ENCODE measurements at regions not wholly inside any gene's neighbourhood (a gene's known extent, or its start where the extent isn't known, plus 50 kb on each side); places are given as distances from the start of the nearest gene placed in this dataset.

DNA sequence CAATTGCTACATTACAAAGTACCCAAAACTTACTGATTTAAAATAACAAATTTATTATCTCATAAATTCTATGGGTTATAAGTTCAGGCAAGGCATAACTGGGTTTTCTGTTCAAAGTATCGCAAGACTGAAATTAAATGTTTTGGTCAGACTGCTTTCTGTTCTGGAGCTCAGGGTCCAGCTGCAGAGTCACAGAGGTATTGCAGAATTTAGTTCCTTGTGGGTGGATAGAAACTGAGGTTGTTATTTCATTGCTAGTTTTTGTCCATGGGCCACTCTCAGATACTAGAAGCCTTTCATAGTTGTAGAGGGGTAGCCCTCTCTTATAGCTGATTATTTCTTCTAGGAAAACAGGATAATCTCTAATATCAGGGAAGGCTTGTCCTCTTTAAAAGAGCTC, 467.9 kb downstream of the TRHDE start:
- H3K4me1 ChIP-seq (ENCODE audit: control insufficient read depth in 2 of 3, insufficient read depth in 2 of 3, low read depth in 1 of 3, low read length in 3 of 3) = no peaks in the 10 kb centered on the region
- intact Hi-C loops (cut with DNase I) = no loop called here
- no peak overlapping the region for H3K9ac ChIP-seq (ENCODE audit: low read length in 3 of 3)
- H3K27ac ChIP-seq (ENCODE audit: low read depth in 2 of 2, low read length in 2 of 2) = no peak overlapping the region
- FAIRE-seq (no peak), DNase-seq (no peak)
- no peaks in the 10 kb centered on the region for H3K27me3 ChIP-seq (ENCODE audit: control insufficient read depth, insufficient read depth, low read length)
- H3K36me3 ChIP-seq (ENCODE audit: control insufficient read depth in 2 of 3, insufficient read depth in 3 of 3, low read length in 3 of 3) = no peaks in the 10 kb centered on the region
- TF ChIP-seq CTCF (IDR thresholded peaks at IDR 0.05; ENCODE audit: borderline replicate concordance, extremely low read depth, insufficient read depth) = no peak
- no peak overlapping the region for H3K4me3 ChIP-seq (ENCODE audit: low read length in 3 of 3)
- H3K9me3 ChIP-seq (ENCODE audit: control insufficient read depth in 2 of 3, insufficient read depth in 1 of 3, low read length in 3 of 3) = peaks cover 0 to 3% (median 0%) of the 10 kb centered on the region in 3 donors

DNA sequence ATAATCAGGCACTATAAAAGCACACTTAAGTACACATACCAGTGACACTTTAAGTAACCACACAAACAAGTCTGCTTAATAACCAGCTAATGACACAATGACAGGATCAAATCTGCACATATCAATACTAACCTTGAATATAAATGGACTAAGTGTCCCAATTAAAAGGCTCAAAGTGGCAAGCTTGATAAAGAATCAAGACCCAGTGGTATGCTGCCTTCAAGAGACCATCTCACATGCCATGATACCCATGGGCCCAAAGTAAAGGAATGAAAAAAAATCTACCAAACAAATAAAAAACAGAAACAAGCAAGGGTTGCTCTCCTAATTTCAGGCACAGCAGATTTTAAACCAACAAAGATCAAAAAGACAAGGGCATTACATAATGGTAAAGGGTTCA, 470.4 kb downstream of the TRHDE start:
- Histone ChIP-seq H3K9ac (ENCODE audit: low read length in 3 of 3) (no peak overlapping the region), H3K27me3 (ENCODE audit: control insufficient read depth, insufficient read depth, low read length) (no peaks in the 10 kb centered on the region), H3K4me3 (ENCODE audit: low read length in 3 of 3) (no peak overlapping the region), H3K9me3 (ENCODE audit: control insufficient read depth in 2 of 3, insufficient read depth in 1 of 3, low read length in 3 of 3) (peaks cover 0 to 3% (median 0%) of the 10 kb centered on the region in 3 donors), H3K27ac (ENCODE audit: low read depth in 2 of 2, low read length in 2 of 2) (no peak overlapping the region), H3K36me3 (ENCODE audit: control insufficient read depth in 2 of 3, insufficient read depth in 3 of 3, low read length in 3 of 3) (no peaks in the 10 kb centered on the region), H3K4me1 (ENCODE audit: control insufficient read depth in 2 of 3, insufficient read depth in 2 of 3, low read depth in 1 of 3, low read length in 3 of 3) (no peaks in the 10 kb centered on the region)
- TF ChIP-seq CTCF (IDR thresholded peaks at IDR 0.05; ENCODE audit: borderline replicate concordance, extremely low read depth, insufficient read depth) = no peak
- FAIRE-seq (no peak), DNase-seq (no peak)
- intact Hi-C loops (cut with DNase I) = no loop called here

DNA sequence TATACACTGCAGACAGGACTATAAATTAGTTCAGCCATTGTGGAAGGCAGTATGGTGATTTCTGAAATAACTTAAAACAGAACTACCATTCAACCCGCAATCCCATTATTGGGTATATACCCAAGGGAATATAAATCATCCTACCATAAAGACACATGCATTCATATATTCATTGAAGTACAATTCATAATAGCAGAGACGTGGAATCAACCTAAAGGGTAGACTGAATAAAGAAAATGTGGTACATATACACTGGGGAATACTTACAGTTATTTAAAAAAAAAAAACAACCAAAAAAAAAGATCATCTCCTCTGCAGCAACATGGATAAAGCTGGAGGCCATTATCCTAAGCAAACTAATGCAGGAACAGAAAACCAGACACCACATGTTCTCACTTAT, 473.9 kb downstream of the TRHDE start:
- no peaks in the 10 kb centered on the region for H3K4me1 ChIP-seq (ENCODE audit: control insufficient read depth in 2 of 3, insufficient read depth in 2 of 3, low read depth in 1 of 3, low read length in 3 of 3)
- H3K27ac ChIP-seq (ENCODE audit: low read depth in 2 of 2, low read length in 2 of 2) = no peak overlapping the region
- intact Hi-C loops (cut with DNase I) = no loop called here
- H3K4me3 ChIP-seq (ENCODE audit: low read length in 3 of 3) = no peak overlapping the region
- peaks cover 0 to 3% (median 0%) of the 10 kb centered on the region in 3 donors for H3K9me3 ChIP-seq (ENCODE audit: control insufficient read depth in 2 of 3, insufficient read depth in 1 of 3, low read length in 3 of 3)
- FAIRE-seq (no peak), DNase-seq (no peak)
- no peak for TF ChIP-seq CTCF (IDR thresholded peaks at IDR 0.05; ENCODE audit: borderline replicate concordance, extremely low read depth, insufficient read depth)
- no peak overlapping the region for H3K9ac ChIP-seq (ENCODE audit: low read length in 3 of 3)
- H3K27me3 ChIP-seq (ENCODE audit: control insufficient read depth, insufficient read depth, low read length) = no peaks in the 10 kb centered on the region
- no peaks in the 10 kb centered on the region for H3K36me3 ChIP-seq (ENCODE audit: control insufficient read depth in 2 of 3, insufficient read depth in 3 of 3, low read length in 3 of 3)

Measured in kidney (tissue), 13 donors.